Right ventricle myocardium superior (tissue), 1 donor: ENCODE measurements at regions not wholly inside any gene's neighbourhood (a gene's known extent, or its start where the extent isn't known, plus 50 kb on each side); places are given as distances from the start of the nearest gene placed in this dataset.
A peak's percentile ranks its signal among the peaks of the same experiment; 100 is the strongest.
"Not testable (repeated sequence)": the region's sequence is repeated elsewhere in the genome, so short reads cannot be mapped to it uniquely, and the experiment has no call there.

Experiments used
- ATAC-seq: fragments of 200-7000 bp; cut with Tn5 transposase; one replicate; pipeline ENCODE4 v1.9.1; 2020; ENCODE audit warnings: mild to moderate bottlenecking; ENCODE audit not compliant: poor library complexity
- DNase-seq: peaks from one replicate; pipeline ENCODE4 v3.0.0-alpha.2; 2020
- intact Hi-C: fragments of 100-400 bp; cut with DNase I; formaldehyde crosslinking; loops from one replicate; pipeline ENCODE4 v1.11.2; 2022
- donor health status: DM: no; HTN: yes; CAD: no; lungs with severe emphysema.

GRCh38 chr15:31173790-31174450, 72.4 kb upstream of the TRPM1 start:
- DNase-seq: no peak
- intact Hi-C loops: no loop called here
- no peak for ATAC-seq

- ATAC-seq (no peak), DNase-seq (no peak)
- intact Hi-C loops: no loop called here
Measured at GRCh38 chr15:31175484-31175883, 74.0 kb upstream of the TRPM1 start.

- no peak for ATAC-seq
- no peak for DNase-seq
- intact Hi-C loops: no loop called here
Measured at GRCh38 chr15:31177951-31178350, 76.4 kb upstream of the TRPM1 start.

- intact Hi-C loops: no loop called here
- no peak for ATAC-seq
- DNase-seq: no peak
Measured at GRCh38 chr15:31178705-31179104, 77.2 kb upstream of the TRPM1 start.

- no peak for DNase-seq
- ATAC-seq: no peak
- intact Hi-C loops: no loop called here
Measured at GRCh38 chr15:31179693-31180092, 78.2 kb upstream of the TRPM1 start.

- no peak for ATAC-seq
- no peak for DNase-seq
- intact Hi-C loops: no loop called here
Measured at GRCh38 chr15:31193291-31193690, 91.8 kb upstream of the TRPM1 start.

GRCh38 chr15:31195871-31196270, 94.3 kb upstream of the TRPM1 start:
- DNase-seq (no peak), ATAC-seq (no peak)
- intact Hi-C loops: no loop called here

GRCh38 chr15:31197497-31198414, 96.2 kb upstream of the TRPM1 start:
- intact Hi-C loops: no loop called here
- DNase-seq (peak; percentile 66), ATAC-seq (no peak)

- intact Hi-C loops: loop anchor here (2.0 to 5.0 kb wide), 2 partner anchors 237 to 288 kb away; no protein-coding TSS in a partner anchor
- DNase-seq (peak; percentile 88), ATAC-seq (peak; percentile 95)
Measured at GRCh38 chr15:31200735-31201151, 99.2 kb upstream of the TRPM1 start.

GRCh38 chr15:31202953-31203352, 101.4 kb upstream of the TRPM1 start:
- DNase-seq (no peak), ATAC-seq (no peak)
- intact Hi-C loops: loop anchor here (5.0 kb wide), 1 partner anchor 234 kb away; no protein-coding TSS in a partner anchor

- ATAC-seq (peak; percentile 31), DNase-seq (no peak)
- intact Hi-C loops: loop anchor here (5.0 kb wide), 1 partner anchor 233 kb away; no protein-coding TSS in a partner anchor
Measured at GRCh38 chr15:31203999-31204398, 102.5 kb upstream of the TRPM1 start.

GRCh38 chr15:31206386-31207181, 105.1 kb upstream of the TRPM1 start:
- intact Hi-C loops: no loop called here
- DNase-seq: no peak
- ATAC-seq: no peak

GRCh38 chr15:31207246-31207645, 105.7 kb upstream of the TRPM1 start:
- intact Hi-C loops: no loop called here
- no peak for ATAC-seq
- DNase-seq: no peak

- intact Hi-C loops: not testable (repeated sequence)
Measured at GRCh38 chr15:31207861-31208260, 106.3 kb upstream of the TRPM1 start.

GRCh38 chr15:31208817-31209216, 107.3 kb upstream of the TRPM1 start:
- intact Hi-C loops: no loop called here
- DNase-seq (no peak), ATAC-seq (no peak)

More at GRCh38 chr15:31207861-31208260, 106.3 kb upstream of the TRPM1 start:
- not testable (repeated sequence) for DNase-seq, ATAC-seq

GRCh38 chr15:31211353-31211752, 109.8 kb upstream of the TRPM1 start:
- ATAC-seq: no peak
- no peak for DNase-seq
- intact Hi-C loops: no loop called here

- ATAC-seq: no peak
- no peak for DNase-seq
- intact Hi-C loops: no loop called here
Measured at GRCh38 chr15:31212326-31213080, 111.0 kb upstream of the TRPM1 start.

GRCh38 chr15:31214158-31214863, 112.3 kb upstream of the KLF13 start:
- DNase-seq: no peak
- no peak for ATAC-seq

More at GRCh38 chr15:31214158-31214863, 112.3 kb upstream of the KLF13 start:
- intact Hi-C loops: loop anchor here (2.0 kb wide), 1 partner anchor 112 kb away; the partner anchor contains the start of gene KLF13
